GM19025 (cell line): ENCODE measurements at regions not wholly inside any gene's neighbourhood (a gene's known extent, or its start where the extent isn't known, plus 50 kb on each side); places are given as distances from the start of the nearest gene placed in this dataset.
"Not testable (repeated sequence)": the region's sequence is repeated elsewhere in the genome, so short reads cannot be mapped to it uniquely, and the experiment has no call there.

Source experiments
- ATAC-seq: cut with Tn5 transposase; IDR thresholded peaks from one replicate; pipeline ENCODE4 v1.9.1; 2021; ENCODE audit warnings: mild to moderate bottlenecking, low read depth, moderate library complexity; ENCODE audit not compliant: unreplicated experiment

- no peak for ATAC-seq
Observed at GRCh38 chr7:145489609-145490008, 627.0 kb upstream of the CNTNAP2 start.

GRCh38 chr7:145488816-145489215 lies 627.8 kb upstream of the CNTNAP2 start:
- ATAC-seq: no peak

GRCh38 chr7:145481985-145482384 lies 634.6 kb upstream of the CNTNAP2 start:
- ATAC-seq: no peak

- ATAC-seq: no peak
Observed at GRCh38 chr7:145478541-145478940, 638.1 kb upstream of the CNTNAP2 start.

- no peak for ATAC-seq
Observed at GRCh38 chr7:145474009-145474686, 638.3 kb upstream of the TPK1 start.

- ATAC-seq: no peak
Observed at GRCh38 chr7:145471883-145472282, 636.0 kb upstream of the TPK1 start.

GRCh38 chr7:145464287-145464686 lies 628.4 kb upstream of the TPK1 start:
- ATAC-seq: no peak

- ATAC-seq: no peak
Observed at GRCh38 chr7:145462463-145462862, 626.6 kb upstream of the TPK1 start.

GRCh38 chr7:145434811-145435210 lies 599.0 kb upstream of the TPK1 start:
- ATAC-seq: no peak

- ATAC-seq: no peak
Observed at GRCh38 chr7:145431834-145432233, 596.0 kb upstream of the TPK1 start.

GRCh38 chr7:145418481-145418880 lies 582.6 kb upstream of the TPK1 start:
- not testable (repeated sequence) for ATAC-seq

- no peak for ATAC-seq
Observed at GRCh38 chr7:145411066-145411465, 575.2 kb upstream of the TPK1 start.

GRCh38 chr7:145398758-145399157 lies 562.9 kb upstream of the TPK1 start:
- no peak for ATAC-seq

GRCh38 chr7:145394126-145394525 lies 558.3 kb upstream of the TPK1 start:
- no peak for ATAC-seq

- ATAC-seq: no peak
Observed at GRCh38 chr7:145382762-145383161, 546.9 kb upstream of the TPK1 start.

GRCh38 chr7:145378197-145378596 lies 542.3 kb upstream of the TPK1 start:
- no peak for ATAC-seq

- ATAC-seq: no peak
Observed at GRCh38 chr7:145360511-145361100, 524.8 kb upstream of the TPK1 start.

- no peak for ATAC-seq
Observed at GRCh38 chr7:145350334-145350733, 514.5 kb upstream of the TPK1 start.

GRCh38 chr7:145349452-145349851 lies 513.6 kb upstream of the TPK1 start:
- ATAC-seq: not testable (repeated sequence)

GRCh38 chr7:145347271-145347670 lies 511.4 kb upstream of the TPK1 start:
- ATAC-seq: no peak

- ATAC-seq: no peak
Observed at GRCh38 chr7:145339319-145339718, 503.5 kb upstream of the TPK1 start.

GRCh38 chr7:145331522-145331921 lies 495.7 kb upstream of the TPK1 start:
- ATAC-seq: no peak
